GM12872 (cell line): ENCODE measurements at regions not wholly inside any gene's neighbourhood (a gene's known extent, or its start where the extent isn't known, plus 50 kb on each side); places are given as distances from the start of the nearest gene placed in this dataset.
A peak's percentile ranks its signal among the peaks of the same experiment; 100 is the strongest.

Experiments used
- TF ChIP-seq, protein P1 (sequence below): IDR thresholded peaks from 3 replicates; pipeline ENCODE4 v1.5.1; 2011; ENCODE audit warnings: low read depth, mild to moderate bottlenecking, low read length, moderate library complexity; ENCODE audit not compliant: insufficient read depth

GRCh38 chr7:32428546-32428945, 61.6 kb downstream of the LSM5 start:
- TF ChIP-seq, protein P1, sequence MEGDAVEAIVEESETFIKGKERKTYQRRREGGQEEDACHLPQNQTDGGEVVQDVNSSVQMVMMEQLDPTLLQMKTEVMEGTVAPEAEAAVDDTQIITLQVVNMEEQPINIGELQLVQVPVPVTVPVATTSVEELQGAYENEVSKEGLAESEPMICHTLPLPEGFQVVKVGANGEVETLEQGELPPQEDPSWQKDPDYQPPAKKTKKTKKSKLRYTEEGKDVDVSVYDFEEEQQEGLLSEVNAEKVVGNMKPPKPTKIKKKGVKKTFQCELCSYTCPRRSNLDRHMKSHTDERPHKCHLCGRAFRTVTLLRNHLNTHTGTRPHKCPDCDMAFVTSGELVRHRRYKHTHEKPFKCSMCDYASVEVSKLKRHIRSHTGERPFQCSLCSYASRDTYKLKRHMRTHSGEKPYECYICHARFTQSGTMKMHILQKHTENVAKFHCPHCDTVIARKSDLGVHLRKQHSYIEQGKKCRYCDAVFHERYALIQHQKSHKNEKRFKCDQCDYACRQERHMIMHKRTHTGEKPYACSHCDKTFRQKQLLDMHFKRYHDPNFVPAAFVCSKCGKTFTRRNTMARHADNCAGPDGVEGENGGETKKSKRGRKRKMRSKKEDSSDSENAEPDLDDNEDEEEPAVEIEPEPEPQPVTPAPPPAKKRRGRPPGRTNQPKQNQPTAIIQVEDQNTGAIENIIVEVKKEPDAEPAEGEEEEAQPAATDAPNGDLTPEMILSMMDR: no peak

DNA sequence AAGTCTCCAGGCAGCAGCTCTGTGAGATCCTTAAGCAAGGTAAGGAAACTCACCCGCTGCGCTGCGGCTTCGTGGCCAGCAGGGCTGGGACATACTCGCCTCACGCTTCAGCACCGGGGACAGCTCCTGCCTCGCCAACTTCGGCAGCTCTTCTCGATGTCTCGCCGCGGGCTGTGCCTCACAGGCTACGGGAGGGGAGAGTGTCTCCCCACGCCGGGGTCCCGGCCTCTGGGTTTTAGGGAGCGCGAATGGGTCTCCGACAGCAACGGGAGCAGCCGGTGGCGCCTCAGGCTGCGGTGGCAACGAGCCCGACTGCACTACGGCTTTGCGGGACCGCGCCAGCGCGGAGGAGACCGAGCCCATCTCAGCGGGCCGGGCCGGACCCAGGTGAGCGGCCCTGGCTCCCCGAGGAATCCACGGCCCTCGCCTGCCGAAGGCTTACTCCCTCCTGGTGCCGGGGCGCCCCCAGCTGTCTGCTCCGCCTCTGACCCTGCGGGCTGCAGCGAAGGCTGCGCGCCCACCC, 62.4 kb downstream of the LSM5 start:
- TF ChIP-seq, protein P1: peak; percentile 20; the same call in 1 of the 3 replicates

DNA sequence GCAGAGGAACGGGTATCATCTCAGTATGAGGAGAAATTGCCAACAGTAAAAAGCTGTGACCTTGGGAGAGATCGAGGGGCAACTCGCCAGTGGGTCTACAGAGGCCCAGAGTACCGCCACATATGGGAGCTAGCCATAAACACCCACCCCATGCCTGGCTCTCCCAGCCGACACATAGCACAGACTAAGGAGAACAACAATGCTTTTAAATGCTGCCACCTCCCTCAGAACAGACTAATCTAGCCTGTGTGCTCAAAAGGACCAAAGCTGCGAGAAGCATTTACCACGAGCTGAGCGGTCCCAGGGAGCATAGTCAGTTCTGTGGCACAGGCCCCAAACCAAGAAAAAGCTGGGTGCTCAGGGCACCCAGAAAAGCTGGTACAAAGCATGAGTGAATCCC, 73.3 kb downstream of the LSM5 start:
- TF ChIP-seq, protein P1: no peak

DNA sequence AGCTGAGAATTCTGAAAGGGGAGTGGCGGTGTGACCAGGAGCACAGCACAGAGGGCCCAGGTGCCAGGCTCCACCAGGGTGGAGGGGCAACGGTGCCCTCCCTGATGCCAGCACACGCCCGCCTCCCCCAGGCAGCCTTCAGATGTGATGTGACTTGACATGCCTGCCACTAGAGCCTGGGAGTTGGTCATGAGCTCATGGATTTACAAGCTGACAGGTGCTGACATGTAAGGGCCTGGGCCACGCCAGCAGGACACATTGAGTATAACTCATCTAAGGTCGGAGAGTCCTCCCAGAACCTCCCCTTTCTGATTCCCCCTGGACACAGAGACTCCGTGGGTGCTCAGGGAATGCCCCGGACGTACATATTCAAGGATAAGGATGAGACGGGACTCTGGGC, 74.2 kb downstream of the LSM5 start:
- TF ChIP-seq, protein P1: no peak

DNA sequence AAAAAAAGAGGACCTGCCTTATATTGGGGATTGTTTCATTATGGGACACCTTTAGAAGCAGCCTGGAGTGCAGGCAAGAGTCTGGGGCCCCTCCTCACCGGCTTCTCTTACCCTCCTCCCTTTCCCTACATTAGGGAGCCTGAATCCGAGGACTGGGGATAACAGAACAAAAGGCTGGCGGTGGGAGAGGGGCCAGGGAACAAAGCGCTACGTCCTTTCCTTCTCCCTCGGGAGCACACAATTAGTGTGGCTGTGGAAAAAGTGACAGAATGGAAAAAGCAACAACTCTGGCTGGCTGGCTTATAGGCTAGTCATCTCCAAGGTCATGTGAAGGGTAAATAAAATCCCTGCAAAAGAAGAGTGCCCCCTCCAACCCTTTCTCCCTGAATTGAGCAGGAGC, 74.7 kb downstream of the LSM5 start:
- TF ChIP-seq, protein P1: no peak

- TF ChIP-seq, protein P1: no peak
Measured at GRCh38 chr7:32412471-32412870, 77.7 kb downstream of the LSM5 start.

- TF ChIP-seq, protein P1: no peak
Measured at GRCh38 chr7:32410545-32410944, 79.6 kb downstream of the LSM5 start.
